H1 (cell line): ENCODE measurements at regions not wholly inside any gene's neighbourhood (a gene's known extent, or its start where the extent isn't known, plus 50 kb on each side); places are given as distances from the start of the nearest gene placed in this dataset.

Experiments used
- CBX5 ChIP-seq: fragments of 300-800, 300-1000 bp; sonication (generic); IDR thresholded peaks from 2 replicates; pipeline ENCODE4 v1.7.1; 2016; ENCODE audit warnings: antibody characterized with exemption, low read length, low read depth
- GABPA ChIP-seq: IDR thresholded peaks from 2 replicates; pipeline ENCODE4 v1.6.1; 2011; ENCODE audit warnings: mild to moderate bottlenecking, low read length, moderate library complexity, borderline replicate concordance; ENCODE audit not compliant: insufficient read depth
- KDM1A ChIP-seq: fragments of 200-600, 300-600 bp; sonication (generic); IDR thresholded peaks from 2 replicates; pipeline ENCODE4 v1.7.1; 2016; ENCODE audit warnings: mild to moderate bottlenecking, low read length, borderline replicate concordance
- TF ChIP-seq, protein P1 (sequence below): IDR thresholded peaks from 2 replicates; pipeline ENCODE4 v1.6.1; 2011; ENCODE audit warnings: low read depth, mild to moderate bottlenecking, low read length; ENCODE audit not compliant: insufficient read depth

DNA sequence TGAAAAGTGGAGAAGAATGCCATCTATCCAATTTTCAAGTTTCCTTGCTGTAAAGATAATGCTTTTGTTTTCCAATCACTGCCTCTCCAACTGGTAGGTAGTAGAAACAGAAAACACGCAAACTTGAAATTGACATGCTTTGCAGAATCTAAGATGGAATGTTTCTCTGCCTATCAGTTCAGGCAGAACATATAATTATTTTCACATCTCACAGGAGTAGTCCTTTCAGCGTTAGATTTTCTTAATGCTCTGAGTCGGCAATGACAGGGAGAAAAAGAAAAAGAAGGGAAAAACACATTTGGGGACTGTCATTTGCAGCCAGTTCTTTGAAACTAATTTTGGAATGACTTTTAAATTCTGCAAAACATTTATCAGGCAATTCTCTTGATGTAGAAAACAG lies 818.7 kb upstream of the PTPRD start (continued):
- TF ChIP-seq, protein P1, sequence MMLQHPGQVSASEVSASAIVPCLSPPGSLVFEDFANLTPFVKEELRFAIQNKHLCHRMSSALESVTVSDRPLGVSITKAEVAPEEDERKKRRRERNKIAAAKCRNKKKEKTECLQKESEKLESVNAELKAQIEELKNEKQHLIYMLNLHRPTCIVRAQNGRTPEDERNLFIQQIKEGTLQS: no peak
- TF ChIP-seq KDM1A: no peak
- TF ChIP-seq GABPA: no peak
- TF ChIP-seq CBX5: no peak
